Effector memory CD8-positive, alpha-beta T cell (primary cell): ENCODE measurements at regions not wholly inside any gene's neighbourhood (a gene's known extent, or its start where the extent isn't known, plus 50 kb on each side); places are given as distances from the start of the nearest gene placed in this dataset.

Experiments used
- ATAC-seq: fragments of 150-1000 bp; cut with Tn5 transposase; replicated peaks from 2 replicates; pipeline ENCODE4 v1.10.0; 2021; ENCODE audit warnings: mild to moderate bottlenecking, moderate library complexity
- DNase-seq, 3 experiments: peaks; one replicate each; pipeline ENCODE4 v3.0.0; 2021
- H3K27ac Mint-ChIP-seq, 2 donors: one replicate each; pipeline ENCODE4 v1.8.0; 2022; ENCODE audit warnings: mild to moderate bottlenecking in 2 of 2, mixed read lengths in 2 of 2, moderate library complexity in 2 of 2
- H3K27me3 Mint-ChIP-seq, 2 donors: one replicate each; pipeline ENCODE4 v1.8.0; 2022; ENCODE audit warnings: mixed read lengths in 2 of 2
- H3K36me3 Mint-ChIP-seq: one replicate; pipeline ENCODE4 v1.8.0; 2022; ENCODE audit warnings: mild to moderate bottlenecking, moderate library complexity, mixed read lengths; ENCODE audit not compliant: insufficient read depth
- H3K4me1 Mint-ChIP-seq, 2 donors: one replicate each; pipeline ENCODE4 v1.8.0; 2022; ENCODE audit warnings: low read depth in 2 of 2, mixed read lengths in 2 of 2
- H3K4me3 Mint-ChIP-seq, 2 donors: one replicate each; pipeline ENCODE4 v1.8.0; 2022; ENCODE audit warnings: mild to moderate bottlenecking in 2 of 2, mixed read lengths in 2 of 2, moderate library complexity in 2 of 2
- H3K9me3 Mint-ChIP-seq, 2 donors: one replicate each; pipeline ENCODE4 v1.8.0; 2022; ENCODE audit warnings: mixed read lengths in 2 of 2

DNA sequence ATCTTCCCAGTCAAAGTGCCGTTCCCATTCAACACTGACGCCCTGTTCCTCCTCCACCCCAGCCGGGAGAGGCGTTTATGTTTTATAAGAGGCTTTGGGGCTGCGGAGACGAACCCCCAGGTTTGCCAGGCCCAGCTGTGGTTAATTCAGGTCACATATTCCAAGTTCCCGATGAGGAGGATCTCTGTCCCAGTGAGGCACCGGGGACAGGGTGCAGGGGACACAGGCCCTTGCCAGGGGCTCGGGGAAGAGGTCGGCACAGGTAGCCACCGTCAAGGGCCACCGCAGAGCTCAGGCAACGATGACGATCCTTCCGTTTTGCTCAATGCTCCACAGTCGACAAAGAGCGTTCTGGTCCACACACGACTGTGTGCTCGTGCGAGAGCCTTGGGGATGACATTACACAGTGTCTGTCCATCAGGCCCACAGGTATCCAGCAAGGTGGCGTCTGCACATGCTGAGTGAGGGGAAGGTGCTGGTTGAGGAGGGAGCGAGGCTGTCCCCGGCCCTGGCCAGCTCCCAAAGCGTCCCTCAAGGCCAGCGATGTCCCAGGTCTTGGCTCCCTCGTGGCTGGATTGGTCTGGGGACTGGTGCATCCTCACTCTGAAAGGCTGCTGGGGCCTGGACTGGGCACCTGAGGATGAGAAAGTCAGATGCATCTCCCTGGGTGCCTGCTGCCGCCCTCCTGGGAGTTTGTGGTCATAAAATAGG, 189.2 kb upstream of the C14orf180 start:
- H3K9me3 Mint-ChIP-seq = no peaks in the 10 kb centered on the region
- H3K27me3 Mint-ChIP-seq = no peaks in the 10 kb centered on the region
- DNase-seq (no peak), ATAC-seq (no peak)
- H3K36me3 Mint-ChIP-seq = peaks cover 8% of the 10 kb centered on the region
- H3K4me3 Mint-ChIP-seq = peak overlapping the region; percentile 9 to 61
- peaks cover 34 to 52% of the 10 kb centered on the region in 2 donors for H3K4me1 Mint-ChIP-seq
- peak overlapping the region; percentile 51 to 79 for H3K27ac Mint-ChIP-seq

DNA sequence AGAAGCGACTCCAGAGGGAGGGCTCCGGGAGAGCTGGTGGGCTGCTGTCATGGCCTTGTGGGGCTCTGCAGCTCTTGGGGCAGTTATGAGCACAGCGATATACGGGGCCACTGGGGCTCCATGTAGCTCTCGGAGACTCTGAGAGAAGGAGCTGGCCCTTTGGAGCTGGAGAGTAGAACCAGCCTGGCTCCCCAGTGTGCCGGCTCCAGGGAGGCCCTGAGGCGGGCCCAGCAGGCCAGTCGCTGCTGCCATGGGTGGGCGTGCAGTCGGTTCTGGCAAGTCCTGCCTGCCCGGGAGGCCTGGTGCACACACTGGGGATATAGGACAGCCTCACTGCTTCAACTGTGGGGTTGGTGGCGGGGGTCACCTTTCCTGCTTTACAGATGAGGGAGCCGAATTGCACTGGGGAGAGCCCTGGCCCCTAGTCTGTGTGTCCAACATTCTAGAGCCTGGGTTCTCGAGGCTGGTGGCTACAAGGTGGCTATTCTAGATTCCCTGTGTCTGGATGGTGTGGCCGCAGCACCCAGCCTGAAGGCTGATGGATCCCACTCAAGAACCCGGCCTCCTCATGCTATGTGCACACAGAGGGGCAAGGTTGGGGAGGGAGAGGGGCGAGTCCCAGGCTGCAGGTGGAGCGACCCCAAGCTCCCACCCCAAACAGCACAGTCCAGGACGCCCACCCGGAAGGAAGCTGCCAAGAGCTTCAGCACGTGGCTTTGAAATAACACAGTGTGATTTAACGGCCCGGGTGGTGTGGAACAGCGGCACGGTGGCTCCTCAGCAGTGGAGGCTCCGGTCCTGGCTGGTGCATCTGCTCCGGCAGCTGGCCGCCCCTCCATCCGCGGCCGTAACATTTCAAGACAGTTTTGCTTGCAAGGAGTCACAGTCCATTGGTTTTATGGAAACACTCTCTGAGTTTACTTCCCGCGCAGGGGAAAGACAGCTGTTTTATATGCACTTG, 188.3 kb upstream of the C14orf180 start:
- H3K27ac Mint-ChIP-seq = peak overlapping the region; percentile 70 to 80
- peak overlapping the region; percentile 67 to 71 for H3K4me3 Mint-ChIP-seq
- no peaks in the 10 kb centered on the region for H3K9me3 Mint-ChIP-seq
- H3K27me3 Mint-ChIP-seq = no peaks in the 10 kb centered on the region
- ATAC-seq = no peak
- H3K36me3 Mint-ChIP-seq = peaks cover 8% of the 10 kb centered on the region
- peaks cover 40 to 57% of the 10 kb centered on the region in 2 donors for H3K4me1 Mint-ChIP-seq
- no peak for DNase-seq

DNA sequence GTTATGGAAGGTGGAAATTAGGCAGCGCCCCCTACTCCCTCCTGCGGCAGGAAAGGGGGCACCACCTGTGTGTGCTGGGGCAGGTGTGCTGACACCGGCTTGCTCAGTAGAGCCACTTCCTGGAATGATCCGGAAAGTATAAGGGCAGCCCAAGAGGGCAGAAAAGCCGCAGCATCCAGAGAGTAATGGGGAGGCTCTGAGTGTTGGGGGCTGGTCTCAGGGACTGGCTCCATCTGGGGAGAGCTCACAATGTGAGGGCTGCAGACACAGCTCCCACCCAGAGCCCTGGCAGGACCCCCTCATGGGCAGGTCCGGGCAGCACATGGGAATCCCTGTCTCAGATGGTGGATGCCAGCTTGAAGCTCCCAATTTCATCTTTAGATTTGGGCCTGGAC, 187.6 kb upstream of the C14orf180 start:
- Mint-ChIP-seq H3K4me1 (peaks cover 40 to 61% of the 10 kb centered on the region in 2 donors), H3K4me3 (peak overlapping the region; percentile 67 to 71), H3K9me3 (no peaks in the 10 kb centered on the region), H3K27me3 (no peaks in the 10 kb centered on the region), H3K36me3 (peaks cover 8% of the 10 kb centered on the region), H3K27ac (peak overlapping the region; percentile 70 to 80)
- ATAC-seq (no peak), DNase-seq (no peak)

DNA sequence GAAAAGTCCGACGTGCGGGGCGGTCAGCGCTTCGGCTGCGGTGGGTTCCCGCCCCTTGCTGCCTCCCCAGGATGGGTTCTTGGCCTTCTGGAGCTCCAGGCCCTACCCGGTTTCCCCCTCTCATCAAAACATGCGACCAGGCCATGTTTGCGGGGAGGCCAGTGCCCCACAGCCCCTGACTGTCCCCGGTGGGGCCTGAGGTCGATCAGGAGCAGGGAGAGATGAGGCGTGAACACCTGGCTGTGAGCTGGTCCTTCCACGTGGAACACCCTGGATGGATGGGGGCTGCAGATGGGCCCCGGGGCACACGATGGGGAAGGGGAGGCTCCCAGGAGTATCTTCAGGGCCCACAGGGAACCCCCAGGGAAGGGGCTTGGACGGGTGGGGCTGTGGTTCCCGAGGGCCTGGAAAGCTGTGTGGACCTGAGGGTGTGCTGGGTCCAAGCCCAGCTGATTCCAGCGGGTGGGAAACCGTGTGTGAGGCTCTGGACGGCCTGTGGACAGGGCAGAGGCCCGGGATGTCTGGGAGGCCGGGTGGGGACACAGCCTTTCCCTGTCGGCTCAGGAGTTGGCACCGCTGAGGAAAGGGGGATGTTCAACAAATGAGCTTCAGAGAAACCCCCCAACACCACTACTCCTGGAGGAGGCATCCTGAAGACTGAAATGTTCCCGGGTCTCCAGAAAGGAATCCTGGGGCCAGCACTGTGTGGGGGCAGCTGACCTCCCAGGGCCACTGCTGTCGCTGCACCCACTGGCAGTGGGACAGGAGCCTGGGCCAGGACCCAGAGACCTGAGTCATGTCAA, 187.0 kb upstream of the C14orf180 start:
- ATAC-seq (no peak), DNase-seq (no peak)
- H3K4me1 Mint-ChIP-seq = peaks cover 40 to 61% of the 10 kb centered on the region in 2 donors
- peaks cover 8% of the 10 kb centered on the region for H3K36me3 Mint-ChIP-seq
- H3K9me3 Mint-ChIP-seq = no peaks in the 10 kb centered on the region
- peak overlapping the region; percentile 70 to 80 for H3K27ac Mint-ChIP-seq
- H3K4me3 Mint-ChIP-seq = peak overlapping the region; percentile 67 to 74
- no peaks in the 10 kb centered on the region for H3K27me3 Mint-ChIP-seq

DNA sequence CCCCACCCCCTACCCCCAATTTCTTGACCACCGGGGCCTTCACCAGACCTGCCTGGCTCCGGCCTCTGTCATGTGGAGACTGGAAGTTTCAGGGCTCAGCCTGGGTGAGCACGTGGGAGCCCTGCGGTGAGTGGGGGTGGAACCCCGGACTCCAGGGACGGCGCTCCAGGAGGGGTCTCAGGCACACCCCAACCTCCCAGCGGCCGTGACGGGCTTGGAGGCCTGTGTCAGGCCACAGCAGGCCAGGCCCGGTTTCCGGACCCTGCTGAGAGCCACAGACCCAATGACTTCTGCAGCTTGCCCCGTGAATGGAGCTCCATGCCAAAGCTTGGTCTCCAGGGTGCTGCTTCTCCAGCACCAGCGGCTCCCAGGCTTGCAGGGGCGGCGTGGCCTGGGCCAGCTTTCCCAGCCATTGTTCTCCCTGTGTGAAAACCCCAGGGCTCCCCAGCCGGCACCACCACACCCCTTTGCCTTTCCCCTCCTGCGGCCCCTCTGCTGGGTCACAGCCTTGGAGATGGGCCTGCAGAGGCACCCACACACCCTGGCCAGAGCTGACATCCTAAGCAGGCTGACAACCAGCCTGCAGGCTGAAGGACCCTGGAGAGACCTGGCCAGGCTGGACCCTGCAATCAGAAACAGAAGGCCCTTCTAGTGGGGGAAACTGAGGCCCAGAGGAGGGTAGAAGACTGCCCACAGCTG, 186.2 kb upstream of the C14orf180 start:
- ATAC-seq (no peak), DNase-seq (no peak)
- Mint-ChIP-seq H3K27ac (peak overlapping the region; percentile 70 to 80), H3K4me1 (peaks cover 40 to 56% of the 10 kb centered on the region in 2 donors), H3K4me3 (peak overlapping the region; percentile 73 to 74), H3K9me3 (no peaks in the 10 kb centered on the region), H3K27me3 (no peaks in the 10 kb centered on the region), H3K36me3 (peaks cover 8% of the 10 kb centered on the region)

DNA sequence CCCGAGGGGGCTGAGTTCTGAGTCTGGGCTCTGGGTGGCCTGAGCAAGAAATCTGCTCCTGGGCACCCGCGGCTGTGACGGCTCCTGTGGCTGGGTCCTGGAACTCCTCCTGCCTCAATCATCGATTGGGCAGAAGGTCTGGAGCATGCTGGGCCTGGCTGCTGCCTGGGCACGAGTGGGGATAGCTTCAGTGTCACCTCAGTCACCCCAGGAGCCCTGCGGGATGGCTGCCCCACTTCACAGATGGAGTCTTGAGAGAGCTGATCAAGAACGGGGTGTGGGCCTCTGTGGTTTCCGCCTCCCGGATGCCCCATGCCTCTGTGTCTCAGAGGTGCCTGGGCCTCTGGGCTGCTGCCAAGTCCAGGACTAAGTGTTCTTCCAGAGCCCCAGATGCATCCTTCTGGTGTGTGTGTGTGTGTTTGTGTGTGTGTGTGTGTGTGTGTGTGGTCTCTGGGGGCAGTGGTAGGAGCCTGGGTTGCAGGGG, 185.6 kb upstream of the C14orf180 start:
- ATAC-seq = peak; percentile 92
- peak overlapping the region; percentile 73 to 74 for H3K4me3 Mint-ChIP-seq
- H3K27ac Mint-ChIP-seq = peak overlapping the region; percentile 70 to 80
- DNase-seq = peak; percentile 65 to 73 (median 71)
- H3K4me1 Mint-ChIP-seq = peaks cover 38 to 53% of the 10 kb centered on the region in 2 donors
- H3K36me3 Mint-ChIP-seq = peaks cover 8% of the 10 kb centered on the region
- no peaks in the 10 kb centered on the region for H3K27me3 Mint-ChIP-seq
- no peaks in the 10 kb centered on the region for H3K9me3 Mint-ChIP-seq

DNA sequence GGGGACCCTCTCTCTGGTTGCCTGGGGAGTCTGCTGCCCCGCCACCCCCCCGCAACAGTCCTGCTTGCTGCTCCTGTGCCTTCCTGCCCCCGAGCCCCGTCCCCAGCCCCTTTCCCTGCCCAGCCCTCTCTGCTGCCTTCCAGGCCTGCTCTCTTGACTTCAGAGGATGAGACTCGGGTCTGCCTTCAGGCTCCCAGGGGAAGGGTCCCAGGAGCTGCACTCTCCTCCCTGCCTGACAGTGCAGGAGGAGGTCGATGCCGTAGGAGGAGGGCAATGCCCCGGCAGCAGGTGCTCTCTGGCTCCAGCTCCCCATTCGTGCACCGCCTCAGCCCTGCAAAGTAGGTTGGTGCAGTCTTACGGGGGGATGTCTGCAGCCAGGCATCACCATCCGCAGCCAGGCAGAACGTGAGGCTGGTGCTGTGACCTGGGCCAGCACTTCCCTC, 185.1 kb upstream of the C14orf180 start:
- Mint-ChIP-seq H3K4me1 (peaks cover 37 to 56% of the 10 kb centered on the region in 2 donors), H3K27ac (peak overlapping the region; percentile 70 to 80), H3K36me3 (peaks cover 8% of the 10 kb centered on the region), H3K4me3 (peak overlapping the region; percentile 73 to 74), H3K9me3 (no peaks in the 10 kb centered on the region), H3K27me3 (no peaks in the 10 kb centered on the region)
- ATAC-seq (peak; percentile 6), DNase-seq (no peak)

DNA sequence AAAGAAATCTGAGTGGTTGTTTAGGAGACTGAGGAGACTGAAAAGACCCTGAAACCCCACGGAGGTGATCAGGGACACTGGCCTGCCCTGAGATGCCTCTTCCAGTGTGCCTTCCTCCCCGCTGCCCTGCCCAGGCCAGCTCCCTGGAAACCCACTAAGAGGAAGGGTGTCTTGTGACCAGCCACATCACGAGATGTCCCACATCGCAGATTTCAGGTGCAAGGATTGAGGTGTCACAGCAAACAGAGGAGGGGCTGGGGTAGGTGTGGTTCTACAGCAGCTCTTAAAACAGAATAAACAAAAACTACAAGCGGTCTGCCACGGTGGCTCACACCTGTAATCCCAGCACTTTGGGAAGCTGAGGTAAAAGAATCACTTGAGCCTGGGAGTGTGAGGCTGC, 184.3 kb upstream of the C14orf180 start:
- no peak for ATAC-seq
- H3K36me3 Mint-ChIP-seq = peaks cover 4% of the 10 kb centered on the region
- no peak for DNase-seq
- H3K27ac Mint-ChIP-seq = peak overlapping the region; percentile 70 to 80
- peak overlapping the region; percentile 73 to 74 for H3K4me3 Mint-ChIP-seq
- H3K9me3 Mint-ChIP-seq = no peaks in the 10 kb centered on the region
- H3K27me3 Mint-ChIP-seq = no peaks in the 10 kb centered on the region
- H3K4me1 Mint-ChIP-seq = peaks cover 39 to 56% of the 10 kb centered on the region in 2 donors

DNA sequence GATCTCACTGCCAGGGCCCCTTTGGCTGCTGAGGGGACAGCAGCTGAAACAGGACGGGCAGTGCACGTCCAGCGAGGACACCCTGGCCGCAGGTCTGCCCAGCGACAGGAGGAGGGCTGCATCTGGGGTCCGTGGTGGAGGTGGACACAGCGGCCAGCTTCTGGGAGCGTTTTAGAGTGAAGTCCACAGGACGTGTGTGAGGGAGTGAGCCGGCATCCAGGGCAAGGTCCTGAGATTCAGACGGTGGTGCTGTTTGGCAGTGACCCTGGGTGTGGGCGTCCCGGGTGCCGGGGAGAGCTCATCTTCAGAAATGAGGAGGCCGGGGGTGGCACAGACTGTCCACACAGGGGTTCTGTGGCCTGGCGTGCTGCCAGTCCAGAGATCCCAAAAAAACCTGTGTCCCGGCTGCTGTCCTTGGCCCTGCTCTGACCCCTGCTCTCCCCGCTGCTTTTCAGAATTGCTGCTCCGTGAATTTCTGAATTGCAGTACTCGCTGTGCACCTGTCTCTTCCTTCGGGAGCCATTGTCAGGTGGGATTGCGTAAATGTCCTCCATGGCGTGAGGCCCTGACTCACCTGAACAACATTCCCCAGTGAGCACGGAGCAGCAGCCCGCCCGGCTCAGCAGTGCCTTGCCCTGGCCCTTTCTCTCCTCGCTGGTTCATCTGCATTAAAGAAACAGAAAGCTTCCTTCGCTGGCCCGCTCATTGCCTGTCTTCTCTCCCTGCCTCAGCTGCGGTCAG, 183.5 kb upstream of the C14orf180 start:
- DNase-seq = no peak
- peak overlapping the region; percentile 24 to 34 for H3K4me3 Mint-ChIP-seq
- no peak for ATAC-seq
- no peaks in the 10 kb centered on the region for H3K27me3 Mint-ChIP-seq
- peaks cover 36 to 50% of the 10 kb centered on the region in 2 donors for H3K4me1 Mint-ChIP-seq
- no peaks in the 10 kb centered on the region for H3K9me3 Mint-ChIP-seq
- H3K36me3 Mint-ChIP-seq = peaks cover 4% of the 10 kb centered on the region
- H3K27ac Mint-ChIP-seq = peak overlapping the region; percentile 70 to 80

DNA sequence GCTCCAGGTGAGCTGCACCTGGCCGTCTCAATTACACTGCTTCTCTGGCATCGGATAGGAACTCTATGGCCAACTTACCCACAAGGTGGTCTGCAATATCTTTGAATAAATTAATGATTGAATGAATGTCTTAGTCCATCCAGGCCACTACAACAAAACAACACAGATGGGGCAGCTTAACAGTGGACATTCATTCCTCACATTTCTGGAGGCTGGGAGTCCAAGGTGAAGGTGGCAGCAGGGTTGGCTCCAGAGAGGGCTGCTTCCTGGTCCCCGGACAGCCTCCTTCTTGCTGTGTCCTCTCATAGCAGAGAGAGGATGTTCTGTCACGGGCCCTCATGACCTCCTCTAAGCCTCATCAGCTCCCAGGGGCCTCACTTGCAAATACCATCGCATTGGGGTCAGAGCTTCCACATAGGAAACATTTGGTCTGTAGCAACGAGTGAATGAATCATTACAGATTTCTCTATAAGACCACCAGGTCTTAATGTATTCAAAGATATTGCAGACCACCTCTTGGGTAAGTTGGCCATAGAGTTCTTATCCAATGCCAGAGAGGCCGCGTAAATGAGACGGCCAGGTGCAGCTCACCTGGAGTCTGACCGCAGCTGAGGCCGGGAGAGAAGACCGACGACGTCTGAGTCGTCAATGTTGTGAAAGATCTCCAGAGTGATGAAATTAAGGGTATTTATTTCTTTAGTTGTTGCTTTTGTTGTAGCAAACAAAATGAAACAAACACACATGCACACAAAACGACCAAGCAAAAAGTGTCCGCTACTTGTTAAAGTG, 182.7 kb upstream of the C14orf180 start:
- DNase-seq = no peak
- ATAC-seq = no peak
- Mint-ChIP-seq H3K36me3 (peaks cover 4% of the 10 kb centered on the region), H3K27ac (peak overlapping the region in 1 of 2 donors; percentile 45), H3K27me3 (no peaks in the 10 kb centered on the region), H3K4me1 (peaks cover 36 to 44% of the 10 kb centered on the region in 2 donors), H3K9me3 (no peaks in the 10 kb centered on the region), H3K4me3 (peak overlapping the region; percentile 24 to 34)

DNA sequence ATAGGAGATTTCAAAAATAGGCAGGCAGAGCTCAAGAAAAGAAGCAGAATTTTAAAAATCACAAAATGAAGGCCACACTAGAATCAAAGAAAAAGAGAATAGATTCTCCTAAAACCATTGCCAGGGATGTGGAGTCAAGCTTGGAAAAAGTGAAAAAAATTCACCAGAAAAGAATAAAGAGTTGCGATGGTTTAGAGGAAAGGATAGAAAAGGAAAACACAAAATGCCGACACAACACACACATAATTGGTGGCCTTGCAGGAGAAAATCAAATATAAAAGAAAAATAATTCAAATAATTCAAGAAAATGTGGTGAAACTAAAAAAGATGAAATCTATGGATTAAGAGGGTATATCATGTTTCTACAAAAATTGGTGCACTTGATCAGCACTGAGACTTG, 181.6 kb upstream of the C14orf180 start:
- Mint-ChIP-seq H3K36me3 (peaks cover 4% of the 10 kb centered on the region), H3K27me3 (no peaks in the 10 kb centered on the region), H3K4me1 (peaks cover 36 to 37% of the 10 kb centered on the region in 2 donors), H3K9me3 (no peaks in the 10 kb centered on the region), H3K4me3 (no peak overlapping the region), H3K27ac (no peak overlapping the region)
- DNase-seq (no peak), ATAC-seq (no peak)
